ENCODE measurements at regions not wholly inside any gene's neighbourhood (a gene's known extent, or its start where the extent isn't known, plus 50 kb on each side); places are given as distances from the start of the nearest gene placed in this dataset.
A peak's percentile ranks its signal among the peaks of the same experiment; 100 is the strongest.

DNA sequence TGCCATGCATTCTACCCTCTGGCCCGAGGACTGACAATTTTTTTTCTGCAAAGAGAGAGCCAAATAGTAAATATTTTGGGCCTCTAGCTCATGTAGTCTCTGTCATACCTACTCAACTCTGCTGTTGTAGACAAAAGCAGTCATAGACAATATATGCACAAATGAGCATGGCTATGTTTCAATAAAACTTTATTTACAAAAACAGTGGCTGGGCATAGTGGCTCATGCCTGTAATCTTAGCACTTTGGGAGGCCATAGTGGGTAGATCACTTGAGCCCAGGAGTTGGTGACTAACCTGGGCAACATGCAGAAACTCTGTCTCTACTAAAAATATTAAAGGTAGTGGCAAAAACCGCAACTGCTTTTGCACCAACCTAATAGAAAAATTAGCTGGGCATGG is 153.7 kb upstream of the BTG1 start (continued):
- TF ChIP-seq, protein P1, sequence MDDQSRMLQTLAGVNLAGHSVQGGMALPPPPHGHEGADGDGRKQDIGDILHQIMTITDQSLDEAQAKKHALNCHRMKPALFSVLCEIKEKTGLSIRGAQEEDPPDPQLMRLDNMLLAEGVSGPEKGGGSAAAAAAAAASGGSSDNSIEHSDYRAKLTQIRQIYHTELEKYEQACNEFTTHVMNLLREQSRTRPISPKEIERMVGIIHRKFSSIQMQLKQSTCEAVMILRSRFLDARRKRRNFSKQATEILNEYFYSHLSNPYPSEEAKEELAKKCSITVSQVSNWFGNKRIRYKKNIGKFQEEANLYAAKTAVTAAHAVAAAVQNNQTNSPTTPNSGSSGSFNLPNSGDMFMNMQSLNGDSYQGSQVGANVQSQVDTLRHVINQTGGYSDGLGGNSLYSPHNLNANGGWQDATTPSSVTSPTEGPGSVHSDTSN (IDR thresholded peaks at IDR 0.05; ENCODE audit: insufficient replicate concordance, low read depth, low read length), result no peak
- no peak for TF ChIP-seq LARP7 (IDR thresholded peaks at IDR 0.05)

DNA sequence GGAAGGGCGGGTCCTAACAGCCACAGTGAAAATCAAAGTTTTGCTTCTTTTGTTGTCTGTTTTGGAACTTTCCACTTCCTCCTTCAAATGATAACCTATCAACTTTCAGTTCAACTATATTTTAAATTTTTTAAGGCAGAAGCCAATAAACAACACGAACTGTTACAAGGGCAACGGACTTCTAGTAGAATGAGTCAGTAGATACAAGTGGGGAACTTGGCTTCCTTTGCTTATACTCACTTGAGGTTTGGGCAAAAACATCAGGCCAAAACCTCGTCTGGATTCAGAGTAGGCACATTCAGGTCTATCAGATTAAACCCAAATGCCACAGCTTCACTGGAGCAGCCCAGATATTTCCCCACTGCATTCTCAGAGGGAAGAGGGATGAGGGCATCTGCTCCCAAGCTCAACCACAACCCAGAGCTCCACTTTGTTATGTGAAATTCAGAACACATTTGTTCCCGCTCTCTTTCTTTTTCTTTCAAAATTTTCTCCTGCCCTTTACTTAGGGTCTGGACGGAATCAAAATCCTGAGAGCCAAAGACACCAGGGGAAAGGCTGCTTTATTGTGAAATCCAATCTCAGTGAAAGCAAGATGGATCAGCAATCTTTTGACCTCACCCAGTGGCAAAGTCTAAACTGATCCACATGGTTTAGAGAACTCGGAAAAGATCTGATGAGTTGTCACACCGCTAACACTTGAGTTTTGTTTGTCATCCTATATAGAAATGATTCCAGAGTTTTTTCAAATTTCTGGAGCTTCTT is 152.5 kb upstream of the BTG1 start:
- DNase-seq (ENCODE audit: low read depth, low spot score), result no peak
- TF ChIP-seq, protein P2, sequence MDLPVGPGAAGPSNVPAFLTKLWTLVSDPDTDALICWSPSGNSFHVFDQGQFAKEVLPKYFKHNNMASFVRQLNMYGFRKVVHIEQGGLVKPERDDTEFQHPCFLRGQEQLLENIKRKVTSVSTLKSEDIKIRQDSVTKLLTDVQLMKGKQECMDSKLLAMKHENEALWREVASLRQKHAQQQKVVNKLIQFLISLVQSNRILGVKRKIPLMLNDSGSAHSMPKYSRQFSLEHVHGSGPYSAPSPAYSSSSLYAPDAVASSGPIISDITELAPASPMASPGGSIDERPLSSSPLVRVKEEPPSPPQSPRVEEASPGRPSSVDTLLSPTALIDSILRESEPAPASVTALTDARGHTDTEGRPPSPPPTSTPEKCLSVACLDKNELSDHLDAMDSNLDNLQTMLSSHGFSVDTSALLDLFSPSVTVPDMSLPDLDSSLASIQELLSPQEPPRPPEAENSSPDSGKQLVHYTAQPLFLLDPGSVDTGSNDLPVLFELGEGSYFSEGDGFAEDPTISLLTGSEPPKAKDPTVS (IDR thresholded peaks at IDR 0.05; ENCODE audit: low read depth, low read length), result no peak
- 0 out of 4 replicates have a peak, but pooled peaks of 1 of the 2 experiments have one; percentile 23 for TF ChIP-seq EP300 (IDR thresholded peaks at IDR 0.05; ENCODE audit: borderline replicate concordance in 1 of 2, control insufficient read depth in 1 of 2, low read depth in 2 of 2, low read length in 2 of 2)
- TF ChIP-seq EGR1 (IDR thresholded peaks at IDR 0.05; ENCODE audit: borderline replicate concordance in 1 of 2, low read depth in 2 of 2, low read length in 2 of 2), result no peak
- TF ChIP-seq SIX5 (IDR thresholded peaks at IDR 0.05; ENCODE audit: low read depth, low read length, severe bottlenecking), result no peak
- TF ChIP-seq BACH1 (IDR thresholded peaks at IDR 0.05; ENCODE audit: borderline replicate concordance), result no peak
- TF ChIP-seq SPI1 (IDR thresholded peaks at IDR 0.05; ENCODE audit: borderline replicate concordance, insufficient read depth, low read depth, low read length), result peak; percentile 52; the same call in 1 of the 2 replicates
- TF ChIP-seq RUNX3 (IDR thresholded peaks at IDR 0.05; ENCODE audit: low read length), result peak; percentile 23; the same call in 1 of the 2 replicates
- no peak for TF ChIP-seq ZNF384 (IDR thresholded peaks at IDR 0.05; ENCODE audit: borderline replicate concordance, low read depth, low read length)
- no peak for TF ChIP-seq HDAC6 (IDR thresholded peaks at IDR 0.05; ENCODE audit: unreplicated experiment)
- TF ChIP-seq, protein P3, sequence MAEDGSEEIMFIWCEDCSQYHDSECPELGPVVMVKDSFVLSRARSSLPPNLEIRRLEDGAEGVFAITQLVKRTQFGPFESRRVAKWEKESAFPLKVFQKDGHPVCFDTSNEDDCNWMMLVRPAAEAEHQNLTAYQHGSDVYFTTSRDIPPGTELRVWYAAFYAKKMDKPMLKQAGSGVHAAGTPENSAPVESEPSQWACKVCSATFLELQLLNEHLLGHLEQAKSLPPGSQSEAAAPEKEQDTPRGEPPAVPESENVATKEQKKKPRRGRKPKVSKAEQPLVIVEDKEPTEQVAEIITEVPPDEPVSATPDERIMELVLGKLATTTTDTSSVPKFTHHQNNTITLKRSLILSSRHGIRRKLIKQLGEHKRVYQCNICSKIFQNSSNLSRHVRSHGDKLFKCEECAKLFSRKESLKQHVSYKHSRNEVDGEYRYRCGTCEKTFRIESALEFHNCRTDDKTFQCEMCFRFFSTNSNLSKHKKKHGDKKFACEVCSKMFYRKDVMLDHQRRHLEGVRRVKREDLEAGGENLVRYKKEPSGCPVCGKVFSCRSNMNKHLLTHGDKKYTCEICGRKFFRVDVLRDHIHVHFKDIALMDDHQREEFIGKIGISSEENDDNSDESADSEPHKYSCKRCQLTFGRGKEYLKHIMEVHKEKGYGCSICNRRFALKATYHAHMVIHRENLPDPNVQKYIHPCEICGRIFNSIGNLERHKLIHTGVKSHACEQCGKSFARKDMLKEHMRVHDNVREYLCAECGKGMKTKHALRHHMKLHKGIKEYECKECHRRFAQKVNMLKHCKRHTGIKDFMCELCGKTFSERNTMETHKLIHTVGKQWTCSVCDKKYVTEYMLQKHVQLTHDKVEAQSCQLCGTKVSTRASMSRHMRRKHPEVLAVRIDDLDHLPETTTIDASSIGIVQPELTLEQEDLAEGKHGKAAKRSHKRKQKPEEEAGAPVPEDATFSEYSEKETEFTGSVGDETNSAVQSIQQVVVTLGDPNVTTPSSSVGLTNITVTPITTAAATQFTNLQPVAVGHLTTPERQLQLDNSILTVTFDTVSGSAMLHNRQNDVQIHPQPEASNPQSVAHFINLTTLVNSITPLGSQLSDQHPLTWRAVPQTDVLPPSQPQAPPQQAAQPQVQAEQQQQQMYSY (CRISPR knock-in tag; IDR thresholded peaks at IDR 0.05), result no peak
- no peak for TF ChIP-seq SMARCA5 (IDR thresholded peaks at IDR 0.05)
- TF ChIP-seq MYB (IDR thresholded peaks at IDR 0.05; ENCODE audit: borderline replicate concordance, low read depth, low read length), result no peak
- Histone ChIP-seq H3K4me2 (ENCODE audit: control insufficient read depth, insufficient read depth) (no peak overlapping the region; the same call in 1 of the 2 replicates), H2AFZ (ENCODE audit: control insufficient read depth, low read depth, low read length) (peak overlapping the region; percentile 43; the same call in 1 of the 2 replicates), H3K9ac (ENCODE audit: control insufficient read depth, insufficient read depth, low read length) (no peak overlapping the region), H4K20me1 (ENCODE audit: control insufficient read depth, insufficient read depth) (no peaks in the 10 kb centered on the region), H3K27me3 (replicated peaks in 1 of 2; ENCODE audit: control insufficient read depth in 2 of 2, insufficient read depth in 2 of 2, low read length in 1 of 2) (no peaks in the 10 kb centered on the region), H3K9me3 (replicated peaks; ENCODE audit: control insufficient read depth, insufficient read depth, low read length) (no peaks in the 10 kb centered on the region; the same call in 2 of the 3 replicates), H3K4me1 (ENCODE audit: control insufficient read depth, insufficient read depth, low read length) (no peaks in the 10 kb centered on the region; the same call in 1 of the 2 replicates), H3K36me3 (ENCODE audit: control insufficient read depth in 2 of 2, insufficient read depth in 2 of 2, low read length in 1 of 2) (no peaks in the 10 kb centered on the region), H3K4me3 (no peak overlapping the region), H3K79me2 (ENCODE audit: control insufficient read depth, insufficient read depth, low read length) (no peaks in the 10 kb centered on the region), H3K27ac (ENCODE audit: control insufficient read depth, insufficient read depth) (no peak overlapping the region)
- ChIA-PET RAD21 (ENCODE audit: unreplicated experiment) (no interaction called here), POLR2A (interaction anchor here (1.3 to 1.7 kb wide), 2 partner anchors 14 to 106 kb away, joined by 4 to 5 read pairs; no protein-coding TSS in a partner anchor), SMC1A (ENCODE audit: uncharacterized antibody, unreplicated experiment) (interaction anchor here (0.6 to 1.3 kb wide), 3 partner anchors 13 to 671 kb away, joined by 3 read pairs; no protein-coding TSS in a partner anchor), CTCF (interaction anchor here (1.3 kb wide), 1 partner anchor 27 kb away, joined by 3 read pairs; no protein-coding TSS in a partner anchor)
- FAIRE-seq, result no peak
- ATAC-seq, result peak; percentile 73
- 69% methylated on average over 8 of the region's 8 CpGs for WGBS (ENCODE audit: insufficient coverage, insufficient replicate concordance, low lambda C conversion rate, missing lambda C conversion rate)
- BruUV-seq (replicated peaks), result no TSS peak
- intact Hi-C loops (cut with micrococcal nuclease; ENCODE audit: unreplicated experiment), result no loop called here
- in situ Hi-C loops (cut with MboI), result no loop called here

All from GM12878 (cell line).